ENCODE measurements at regions not wholly inside any gene's neighbourhood (a gene's known extent, or its start where the extent isn't known, plus 50 kb on each side); places are given as distances from the start of the nearest gene placed in this dataset.

- TF ChIP-seq CTCF (IDR thresholded peaks at IDR 0.05) (no peak), POLR2A (IDR thresholded peaks at IDR 0.05) (no peak), EP300 (IDR thresholded peaks at IDR 0.05; ENCODE audit: low read depth) (no peak)
Measured at GRCh38 chr15:31727612-31728011, 302.7 kb upstream of the CHRNA7 start.

All from transverse colon (tissue), 3 donors.